Endothelial cell (in vitro differentiated cells): ENCODE measurements at regions not wholly inside any gene's neighbourhood (a gene's known extent, or its start where the extent isn't known, plus 50 kb on each side); places are given as distances from the start of the nearest gene placed in this dataset.
"Not testable (repeated sequence)": the region's sequence is repeated elsewhere in the genome, so short reads cannot be mapped to it uniquely, and the experiment has no call there.

ENCODE experiments used
- DNase-seq: peaks from one replicate; pipeline ENCODE4 v3.0.0; 2021; ENCODE audit warnings: low spot score
- H3K27ac Mint-ChIP-seq: one replicate; pipeline ENCODE4 v1.8.0; 2021; ENCODE audit warnings: mixed read lengths, inconsistent platforms; ENCODE audit not compliant: unreplicated experiment
- H3K27me3 Mint-ChIP-seq: one replicate; pipeline ENCODE4 v1.8.0; 2021; ENCODE audit warnings: mild to moderate bottlenecking, moderate library complexity, mixed read lengths, inconsistent platforms; ENCODE audit not compliant: unreplicated experiment
- H3K36me3 Mint-ChIP-seq: one replicate; pipeline ENCODE4 v1.8.0; 2021; ENCODE audit warnings: mild to moderate bottlenecking, low read depth, mixed read lengths, inconsistent platforms; ENCODE audit not compliant: unreplicated experiment
- H3K4me1 Mint-ChIP-seq: one replicate; pipeline ENCODE4 v1.8.0; 2021; ENCODE audit warnings: mild to moderate bottlenecking, mixed read lengths, inconsistent platforms; ENCODE audit not compliant: unreplicated experiment
- H3K4me3 Mint-ChIP-seq: one replicate; pipeline ENCODE4 v1.8.0; 2021; ENCODE audit warnings: mild to moderate bottlenecking, mixed read lengths, inconsistent platforms; ENCODE audit not compliant: unreplicated experiment
- H3K9me3 Mint-ChIP-seq: one replicate; pipeline ENCODE4 v1.8.0; 2021; ENCODE audit warnings: mixed read lengths, inconsistent platforms; ENCODE audit not compliant: unreplicated experiment
- TF ChIP-seq, protein P1 (sequence below): fragments of 200-600 bp; sonication (generic); IDR thresholded peaks from one replicate; pipeline ENCODE4 v1.5.0; 2021; ENCODE audit warnings: antibody characterized with exemption; ENCODE audit not compliant: unreplicated experiment

DNA sequence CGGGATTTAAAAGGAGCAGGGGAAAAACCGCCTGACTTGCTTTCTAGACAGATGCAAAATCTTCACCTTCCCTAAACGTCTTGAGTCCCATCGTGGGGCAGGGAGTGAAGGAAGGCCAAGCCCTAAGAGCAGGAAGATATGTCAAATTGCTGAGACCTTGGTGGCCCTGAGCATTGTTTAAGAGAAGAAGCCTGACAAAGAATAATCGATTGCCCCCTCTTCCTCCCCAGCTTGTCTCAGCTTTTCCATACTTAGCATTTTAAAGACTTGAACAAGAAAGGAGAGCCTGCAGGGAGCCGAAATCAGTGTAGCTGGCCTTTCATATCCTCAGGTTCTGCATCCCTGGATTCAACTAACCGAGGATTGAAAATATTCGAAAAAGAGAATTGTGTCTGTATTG lies 157.6 kb upstream of the DLX2 start:
- Mint-ChIP-seq H3K9me3 (no peaks in the 10 kb centered on the region), H3K27ac (no peak overlapping the region), H3K4me3 (no peak overlapping the region), H3K27me3 (peaks cover 1% of the 10 kb centered on the region), H3K36me3 (no peaks in the 10 kb centered on the region), H3K4me1 (peaks cover 3% of the 10 kb centered on the region)
- TF ChIP-seq, protein P1, sequence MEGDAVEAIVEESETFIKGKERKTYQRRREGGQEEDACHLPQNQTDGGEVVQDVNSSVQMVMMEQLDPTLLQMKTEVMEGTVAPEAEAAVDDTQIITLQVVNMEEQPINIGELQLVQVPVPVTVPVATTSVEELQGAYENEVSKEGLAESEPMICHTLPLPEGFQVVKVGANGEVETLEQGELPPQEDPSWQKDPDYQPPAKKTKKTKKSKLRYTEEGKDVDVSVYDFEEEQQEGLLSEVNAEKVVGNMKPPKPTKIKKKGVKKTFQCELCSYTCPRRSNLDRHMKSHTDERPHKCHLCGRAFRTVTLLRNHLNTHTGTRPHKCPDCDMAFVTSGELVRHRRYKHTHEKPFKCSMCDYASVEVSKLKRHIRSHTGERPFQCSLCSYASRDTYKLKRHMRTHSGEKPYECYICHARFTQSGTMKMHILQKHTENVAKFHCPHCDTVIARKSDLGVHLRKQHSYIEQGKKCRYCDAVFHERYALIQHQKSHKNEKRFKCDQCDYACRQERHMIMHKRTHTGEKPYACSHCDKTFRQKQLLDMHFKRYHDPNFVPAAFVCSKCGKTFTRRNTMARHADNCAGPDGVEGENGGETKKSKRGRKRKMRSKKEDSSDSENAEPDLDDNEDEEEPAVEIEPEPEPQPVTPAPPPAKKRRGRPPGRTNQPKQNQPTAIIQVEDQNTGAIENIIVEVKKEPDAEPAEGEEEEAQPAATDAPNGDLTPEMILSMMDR = no peak
- no peak for DNase-seq

DNA sequence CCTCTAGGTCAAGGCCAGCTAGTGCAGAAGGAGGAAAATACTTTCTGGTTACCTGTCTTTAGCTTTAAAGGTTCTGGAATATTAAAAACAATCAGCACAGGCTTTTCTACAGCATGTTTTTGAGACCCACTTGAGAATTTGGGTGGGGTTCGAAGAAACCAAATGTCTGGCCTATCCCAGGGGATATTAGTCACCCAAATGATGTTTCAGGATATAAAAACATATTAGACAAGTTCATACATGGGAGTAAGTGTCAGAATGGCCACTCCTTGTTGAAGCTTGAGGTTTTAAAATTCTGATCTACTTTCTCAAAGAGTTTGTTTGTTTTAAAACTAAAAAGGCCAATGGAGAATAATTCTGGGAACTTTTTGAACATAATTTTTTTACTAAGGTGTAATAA lies 158.6 kb upstream of the DLX2 start:
- Mint-ChIP-seq H3K36me3 (no peaks in the 10 kb centered on the region), H3K27me3 (peaks cover 1% of the 10 kb centered on the region), H3K27ac (no peak overlapping the region), H3K9me3 (no peaks in the 10 kb centered on the region), H3K4me3 (no peak overlapping the region), H3K4me1 (peaks cover 3% of the 10 kb centered on the region)
- TF ChIP-seq, protein P1 = no peak
- DNase-seq = no peak

DNA sequence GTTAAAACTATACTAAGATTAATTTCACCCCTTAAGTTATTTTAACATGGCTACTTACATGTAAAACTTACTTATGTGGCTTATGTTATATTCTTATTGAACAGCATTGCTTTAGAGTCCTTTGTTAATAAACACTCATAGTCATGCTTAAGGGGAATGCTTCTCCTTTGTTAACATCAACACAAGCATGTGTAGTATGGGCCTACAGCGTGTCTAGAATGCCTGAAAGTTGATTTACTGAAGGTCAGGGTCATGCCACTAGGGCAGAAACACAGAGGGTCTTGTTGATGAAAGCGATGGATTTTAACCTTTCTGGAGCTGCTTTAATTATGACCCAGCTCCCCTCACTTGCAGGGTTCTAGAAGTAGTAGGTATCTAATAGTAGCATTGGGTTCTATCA lies 159.8 kb upstream of the DLX2 start:
- H3K4me1 Mint-ChIP-seq = peaks cover 3% of the 10 kb centered on the region
- H3K27ac Mint-ChIP-seq = no peak overlapping the region
- no peak for DNase-seq
- no peak overlapping the region for H3K4me3 Mint-ChIP-seq
- TF ChIP-seq, protein P1 = no peak
- H3K27me3 Mint-ChIP-seq = peaks cover 1% of the 10 kb centered on the region
- no peaks in the 10 kb centered on the region for H3K9me3 Mint-ChIP-seq
- H3K36me3 Mint-ChIP-seq = no peaks in the 10 kb centered on the region

DNA sequence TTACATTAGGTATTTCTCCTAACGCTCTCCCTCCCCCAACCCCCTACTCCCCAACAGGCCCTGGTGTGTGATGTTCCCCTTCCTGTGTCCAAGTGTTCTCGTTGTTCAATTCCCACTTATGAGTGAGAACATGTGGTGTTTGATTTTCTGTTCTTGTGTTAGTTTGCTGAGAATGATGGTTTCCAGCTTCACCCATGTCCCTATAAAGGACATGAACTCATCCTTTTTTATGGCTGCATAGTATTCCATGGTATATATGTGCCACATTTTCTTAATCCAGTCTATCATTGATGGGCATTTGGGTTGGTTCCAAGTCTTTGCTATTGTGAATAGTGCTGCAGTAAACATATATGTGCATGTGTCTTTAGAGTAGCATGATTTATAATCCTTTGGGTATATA lies 162.1 kb upstream of the DLX2 start:
- not testable (repeated sequence) for DNase-seq, H3K4me3 Mint-ChIP-seq, H3K27me3 Mint-ChIP-seq, H3K4me1 Mint-ChIP-seq, H3K36me3 Mint-ChIP-seq, H3K9me3 Mint-ChIP-seq, H3K27ac Mint-ChIP-seq

DNA sequence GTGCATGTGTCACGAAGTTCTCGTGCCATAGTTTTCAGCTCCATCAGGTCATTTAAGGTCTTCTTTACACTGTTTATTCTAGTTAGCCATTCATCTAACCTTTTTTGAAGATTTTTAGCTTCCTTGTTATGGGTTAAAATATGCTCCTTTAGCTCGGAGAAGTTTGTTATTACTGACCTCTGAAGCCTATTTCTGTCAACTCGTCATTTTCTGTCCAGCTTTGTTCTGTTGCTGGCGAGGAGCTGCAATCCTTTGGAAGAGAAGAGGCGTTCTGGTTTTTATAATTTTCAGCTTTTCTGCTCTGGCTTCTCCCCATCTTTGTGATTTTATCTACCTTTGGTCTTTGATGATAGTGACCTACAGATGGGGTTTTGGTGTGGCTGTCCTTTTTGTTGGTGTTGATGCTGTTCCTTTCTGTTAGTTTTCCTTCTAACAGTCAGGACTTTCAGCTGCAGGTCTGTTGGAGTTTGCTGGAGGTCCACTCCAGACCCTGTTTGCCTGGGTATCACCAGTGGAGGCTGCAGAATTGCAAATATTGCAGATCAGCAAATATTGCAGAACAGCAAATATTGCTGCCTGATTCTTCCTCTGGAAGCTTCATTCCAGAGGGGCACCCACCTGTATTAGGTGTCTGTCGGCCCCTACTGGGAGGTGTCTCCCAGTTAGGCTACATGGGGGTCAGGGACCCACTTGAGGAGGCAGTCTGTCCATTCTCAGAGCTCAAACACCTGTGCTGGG lies 157.7 kb upstream of the ITGA6 start:
- not testable (repeated sequence) for DNase-seq, H3K27ac Mint-ChIP-seq, H3K4me1 Mint-ChIP-seq, H3K27me3 Mint-ChIP-seq, H3K4me3 Mint-ChIP-seq, H3K36me3 Mint-ChIP-seq, H3K9me3 Mint-ChIP-seq

DNA sequence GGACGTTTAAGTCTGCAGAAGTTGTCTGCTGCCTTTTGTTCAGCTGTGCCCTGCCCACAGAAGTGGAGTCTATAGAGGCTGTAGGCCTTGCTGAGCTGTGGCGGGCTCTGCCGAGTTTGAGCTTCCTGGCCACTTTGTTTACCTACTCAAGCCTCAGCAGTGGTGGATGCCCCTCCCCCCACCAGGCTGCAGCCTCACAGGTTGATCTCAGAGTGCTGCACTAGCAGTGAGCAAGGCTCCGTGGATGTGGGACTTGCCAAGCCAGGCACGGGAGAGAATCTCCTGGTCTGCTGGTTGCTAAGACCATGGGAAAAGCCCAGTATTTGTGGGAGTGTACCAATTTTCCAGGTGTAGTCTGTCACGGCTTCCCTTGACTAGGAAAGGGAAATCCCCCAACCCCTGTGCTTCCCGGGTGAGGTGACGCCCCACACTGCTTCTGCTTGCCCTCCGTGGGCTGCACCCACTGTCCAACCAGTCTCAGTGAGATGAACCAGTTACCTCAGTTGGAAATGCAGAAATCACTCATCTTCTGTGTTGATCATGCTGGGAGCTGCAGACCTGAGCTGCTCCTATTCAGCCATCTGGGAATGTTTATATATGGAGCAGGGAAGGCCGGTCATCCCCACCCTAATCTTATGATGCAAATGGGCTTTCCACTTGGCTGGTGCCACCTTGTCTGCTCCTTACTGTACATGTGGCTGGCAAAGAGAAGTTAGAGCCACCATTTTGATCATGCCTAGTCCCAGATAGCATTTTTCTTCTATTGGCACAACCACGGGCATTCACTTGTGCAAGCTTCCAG lies 156.9 kb upstream of the ITGA6 start:
- Mint-ChIP-seq H3K9me3 (no peaks in the 10 kb centered on the region), H3K4me1 (peaks cover 6% of the 10 kb centered on the region), H3K36me3 (no peaks in the 10 kb centered on the region), H3K27me3 (peaks cover 2% of the 10 kb centered on the region), H3K4me3 (no peak overlapping the region), H3K27ac (no peak overlapping the region)
- TF ChIP-seq, protein P1 = no peak
- DNase-seq = no peak
